ENCODE measurements at regions not wholly inside any gene's neighbourhood (a gene's known extent, or its start where the extent isn't known, plus 50 kb on each side); places are given as distances from the start of the nearest gene placed in this dataset.

DNA sequence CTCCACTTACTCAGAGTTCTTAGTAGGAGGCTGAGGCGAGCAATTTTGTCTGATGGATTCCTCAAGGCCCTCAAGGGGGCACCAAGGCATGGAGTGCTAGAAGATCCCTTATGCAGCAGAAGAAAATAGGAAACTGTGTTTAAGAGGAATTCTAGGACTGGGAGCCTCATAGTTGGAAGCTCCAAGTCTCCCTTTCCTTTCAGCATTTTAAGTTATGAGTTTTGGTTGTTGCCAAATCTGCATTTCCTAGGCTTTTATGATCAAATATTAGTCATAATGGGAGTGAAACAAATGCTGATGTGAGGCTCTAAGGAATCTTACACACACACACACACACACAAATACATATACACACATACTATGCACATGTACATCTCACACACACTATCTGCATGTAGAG lies 714.0 kb downstream of the UTRN start:
- TF ChIP-seq CTCF (IDR thresholded peaks at IDR 0.05) = no peak
- no peak for TF ChIP-seq POLR2AphosphoS5 (IDR thresholded peaks at IDR 0.05)
- TF ChIP-seq POLR2A (IDR thresholded peaks at IDR 0.05) = no peak

Measured in gastroesophageal sphincter (tissue), 3 donors.